ENCODE measurements at regions not wholly inside any gene's neighbourhood (a gene's known extent, or its start where the extent isn't known, plus 50 kb on each side); places are given as distances from the start of the nearest gene placed in this dataset.

DNA sequence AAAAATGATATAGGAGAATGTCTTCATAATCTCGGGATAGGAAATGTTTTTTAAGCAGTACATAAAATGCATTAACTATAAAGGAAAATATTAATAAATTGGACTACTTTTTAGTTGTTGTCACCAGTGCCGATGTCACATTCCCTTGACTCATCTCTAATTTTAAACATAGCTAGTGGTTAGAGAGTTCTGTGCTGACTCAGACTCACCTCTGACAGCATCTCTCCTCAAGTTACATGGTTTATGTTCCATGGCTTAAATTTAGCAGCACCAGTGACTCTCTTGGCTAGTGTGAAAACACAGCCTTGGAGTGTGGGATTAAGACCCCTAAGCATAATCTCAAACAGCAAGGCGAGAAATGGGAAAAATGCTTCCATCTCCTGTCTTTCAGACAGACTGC, 311.8 kb upstream of the MMS22L start:
- no peaks in the 10 kb centered on the region for H3K4me1 Mint-ChIP-seq
- H3K9me3 ChIP-seq (ENCODE audit: control insufficient read depth, low read length) = peaks cover 11% of the 10 kb centered on the region
- H3K27me3 ChIP-seq (ENCODE audit: control insufficient read depth, insufficient read depth, low read length, poor library complexity, severe bottlenecking) = peaks cover 34% of the 10 kb centered on the region
- H3K27ac ChIP-seq (ENCODE audit: low read depth, low read length) = no peak overlapping the region
- H3K4me3 ChIP-seq (ENCODE audit: low read length) = no peak overlapping the region
- H3K9ac ChIP-seq (ENCODE audit: extremely low read depth, low read length, poor library complexity, severe bottlenecking) = no peak overlapping the region
- 77 to 100% methylated on average over 2 to 3 of the region's 3 CpGs for WGBS, 2 experiments (ENCODE audit: insufficient coverage in 1 of 2, insufficient read length in 1 of 2)
- TF ChIP-seq, protein P1, sequence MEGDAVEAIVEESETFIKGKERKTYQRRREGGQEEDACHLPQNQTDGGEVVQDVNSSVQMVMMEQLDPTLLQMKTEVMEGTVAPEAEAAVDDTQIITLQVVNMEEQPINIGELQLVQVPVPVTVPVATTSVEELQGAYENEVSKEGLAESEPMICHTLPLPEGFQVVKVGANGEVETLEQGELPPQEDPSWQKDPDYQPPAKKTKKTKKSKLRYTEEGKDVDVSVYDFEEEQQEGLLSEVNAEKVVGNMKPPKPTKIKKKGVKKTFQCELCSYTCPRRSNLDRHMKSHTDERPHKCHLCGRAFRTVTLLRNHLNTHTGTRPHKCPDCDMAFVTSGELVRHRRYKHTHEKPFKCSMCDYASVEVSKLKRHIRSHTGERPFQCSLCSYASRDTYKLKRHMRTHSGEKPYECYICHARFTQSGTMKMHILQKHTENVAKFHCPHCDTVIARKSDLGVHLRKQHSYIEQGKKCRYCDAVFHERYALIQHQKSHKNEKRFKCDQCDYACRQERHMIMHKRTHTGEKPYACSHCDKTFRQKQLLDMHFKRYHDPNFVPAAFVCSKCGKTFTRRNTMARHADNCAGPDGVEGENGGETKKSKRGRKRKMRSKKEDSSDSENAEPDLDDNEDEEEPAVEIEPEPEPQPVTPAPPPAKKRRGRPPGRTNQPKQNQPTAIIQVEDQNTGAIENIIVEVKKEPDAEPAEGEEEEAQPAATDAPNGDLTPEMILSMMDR (conservative IDR thresholded peaks at IDR 0.05) = no peak
- DNase-seq = no peak
- peaks cover 15% of the 10 kb centered on the region for H3K9me3 Mint-ChIP-seq
- H3K36me3 Mint-ChIP-seq (ENCODE audit: low read depth) = peaks cover 2% of the 10 kb centered on the region
- no peak overlapping the region for H3K27ac Mint-ChIP-seq
- H3K36me3 ChIP-seq (ENCODE audit: control insufficient read depth, insufficient read depth, low read length) = no peaks in the 10 kb centered on the region
- no peak overlapping the region for H3K4me3 Mint-ChIP-seq
- no peaks in the 10 kb centered on the region for H3K4me1 ChIP-seq (ENCODE audit: control insufficient read depth, insufficient read depth, low read length)
- H3K27me3 Mint-ChIP-seq (ENCODE audit: insufficient read depth) = peaks cover 84% of the 10 kb centered on the region

DNA sequence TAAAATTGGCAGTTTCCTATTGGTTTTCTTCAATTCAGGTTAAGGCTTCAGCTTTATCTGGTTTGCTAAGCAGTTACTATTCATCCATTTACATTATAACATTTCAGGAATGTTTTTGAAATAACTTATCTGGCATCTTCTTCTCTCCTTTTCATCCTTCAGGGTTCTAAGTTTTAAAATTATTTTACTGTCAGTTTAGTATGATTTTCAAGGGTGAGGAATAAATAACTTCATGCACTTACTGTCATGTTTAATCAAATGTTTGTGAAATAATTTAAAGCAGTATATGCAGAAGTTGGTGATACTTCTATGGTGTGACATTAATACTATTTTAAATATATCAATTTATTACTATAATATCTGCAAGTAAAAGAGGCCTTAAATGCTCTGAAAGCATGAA, 338.1 kb upstream of the MMS22L start:
- no peak overlapping the region for H3K27ac Mint-ChIP-seq
- H3K9me3 ChIP-seq (ENCODE audit: control insufficient read depth, low read length) = no peaks in the 10 kb centered on the region
- no peak overlapping the region for H3K9ac ChIP-seq (ENCODE audit: extremely low read depth, low read length, poor library complexity, severe bottlenecking)
- H3K4me1 Mint-ChIP-seq = no peaks in the 10 kb centered on the region
- H3K4me3 ChIP-seq (ENCODE audit: low read length) = no peak overlapping the region
- no peak overlapping the region for H3K27ac ChIP-seq (ENCODE audit: low read depth, low read length)
- no peaks in the 10 kb centered on the region for H3K36me3 ChIP-seq (ENCODE audit: control insufficient read depth, insufficient read depth, low read length)
- no peaks in the 10 kb centered on the region for H3K27me3 ChIP-seq (ENCODE audit: control insufficient read depth, insufficient read depth, low read length, poor library complexity, severe bottlenecking)
- H3K36me3 Mint-ChIP-seq (ENCODE audit: low read depth) = no peaks in the 10 kb centered on the region
- no peaks in the 10 kb centered on the region for H3K4me1 ChIP-seq (ENCODE audit: control insufficient read depth, insufficient read depth, low read length)
- TF ChIP-seq, protein P1 (conservative IDR thresholded peaks at IDR 0.05) = no peak
- H3K4me3 Mint-ChIP-seq = no peak overlapping the region
- DNase-seq = no peak
- peaks cover 3% of the 10 kb centered on the region for H3K27me3 Mint-ChIP-seq (ENCODE audit: insufficient read depth)
- no peaks in the 10 kb centered on the region for H3K9me3 Mint-ChIP-seq

DNA sequence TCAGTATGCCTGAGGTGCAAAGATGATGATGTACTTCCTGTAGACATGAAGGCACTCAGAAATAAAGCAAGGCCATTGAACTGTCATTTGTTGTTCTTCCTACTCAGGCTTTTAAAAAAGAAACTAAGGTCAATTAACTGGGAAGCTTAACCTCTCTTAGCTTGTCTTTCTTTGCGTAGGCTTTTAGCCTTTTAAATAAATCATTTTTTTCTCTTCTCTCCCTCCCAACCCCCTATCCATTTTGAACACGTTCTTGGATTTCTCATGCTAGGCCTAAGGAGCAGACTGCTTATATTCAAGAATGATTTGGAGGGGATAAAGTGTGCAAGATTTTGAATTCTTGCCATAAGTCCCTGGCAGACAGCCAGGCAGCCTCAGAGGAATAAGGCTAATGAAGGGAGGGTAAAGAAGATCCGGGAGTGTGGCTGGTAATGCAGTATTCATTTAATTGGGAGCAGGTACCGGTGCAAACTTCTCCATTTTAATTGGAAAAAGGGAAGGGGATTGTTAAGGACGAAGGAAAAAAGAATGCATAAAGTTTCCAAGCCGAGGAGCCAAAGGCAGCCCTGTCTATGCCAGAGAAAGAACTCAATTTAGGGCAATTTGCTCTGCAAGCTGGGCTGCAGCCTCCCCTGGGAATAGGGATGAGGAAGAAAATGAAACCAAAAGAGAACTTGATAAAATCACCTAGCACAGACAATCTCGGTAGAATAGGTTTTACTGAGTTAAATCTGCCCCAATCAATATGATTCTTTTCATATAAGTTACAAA, 343.8 kb upstream of the MMS22L start:
- TF ChIP-seq, protein P1 (conservative IDR thresholded peaks at IDR 0.05) = no peak
- Mint-ChIP-seq H3K27me3 (ENCODE audit: insufficient read depth) (peaks cover 5% of the 10 kb centered on the region), H3K4me3 (no peak overlapping the region), H3K27ac (no peak overlapping the region), H3K4me1 (no peaks in the 10 kb centered on the region), H3K9me3 (no peaks in the 10 kb centered on the region), H3K36me3 (ENCODE audit: low read depth) (no peaks in the 10 kb centered on the region)
- H3K36me3 ChIP-seq (ENCODE audit: control insufficient read depth, insufficient read depth, low read length) = no peaks in the 10 kb centered on the region
- no peak overlapping the region for H3K27ac ChIP-seq (ENCODE audit: low read depth, low read length)
- no peaks in the 10 kb centered on the region for H3K4me1 ChIP-seq (ENCODE audit: control insufficient read depth, insufficient read depth, low read length)
- H3K9ac ChIP-seq (ENCODE audit: extremely low read depth, low read length, poor library complexity, severe bottlenecking) = no peak overlapping the region
- H3K9me3 ChIP-seq (ENCODE audit: control insufficient read depth, low read length) = no peaks in the 10 kb centered on the region
- WGBS, 2 experiments (ENCODE audit: insufficient coverage in 1 of 2, insufficient read length in 1 of 2) = 81 to 84% methylated on average over 4 to 7 of the region's 7 CpGs
- DNase-seq = no peak
- no peaks in the 10 kb centered on the region for H3K27me3 ChIP-seq (ENCODE audit: control insufficient read depth, insufficient read depth, low read length, poor library complexity, severe bottlenecking)
- H3K4me3 ChIP-seq (ENCODE audit: low read length) = no peak overlapping the region
